ENCODE measurements at regions not wholly inside any gene's neighbourhood (a gene's known extent, or its start where the extent isn't known, plus 50 kb on each side); places are given as distances from the start of the nearest gene placed in this dataset.

DNA sequence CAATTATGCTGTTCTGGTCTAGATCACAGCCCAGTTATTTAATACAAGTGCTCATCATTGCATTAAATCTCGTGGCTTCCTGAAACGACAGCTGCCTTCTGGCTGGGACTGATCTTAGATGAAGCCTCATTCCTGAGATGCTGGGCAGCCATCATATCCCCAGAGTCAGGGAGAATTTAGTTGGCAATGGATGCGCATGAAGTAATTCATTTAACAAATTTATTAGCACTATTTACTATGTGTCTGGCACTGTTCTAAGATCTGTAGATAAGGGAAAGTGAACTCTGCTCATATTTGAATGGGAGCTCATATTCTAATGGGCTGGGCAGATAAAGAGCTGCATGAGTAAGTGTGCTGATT lies 244.7 kb downstream of the KCNS3 start:
- no peak for DNase-seq

DNA sequence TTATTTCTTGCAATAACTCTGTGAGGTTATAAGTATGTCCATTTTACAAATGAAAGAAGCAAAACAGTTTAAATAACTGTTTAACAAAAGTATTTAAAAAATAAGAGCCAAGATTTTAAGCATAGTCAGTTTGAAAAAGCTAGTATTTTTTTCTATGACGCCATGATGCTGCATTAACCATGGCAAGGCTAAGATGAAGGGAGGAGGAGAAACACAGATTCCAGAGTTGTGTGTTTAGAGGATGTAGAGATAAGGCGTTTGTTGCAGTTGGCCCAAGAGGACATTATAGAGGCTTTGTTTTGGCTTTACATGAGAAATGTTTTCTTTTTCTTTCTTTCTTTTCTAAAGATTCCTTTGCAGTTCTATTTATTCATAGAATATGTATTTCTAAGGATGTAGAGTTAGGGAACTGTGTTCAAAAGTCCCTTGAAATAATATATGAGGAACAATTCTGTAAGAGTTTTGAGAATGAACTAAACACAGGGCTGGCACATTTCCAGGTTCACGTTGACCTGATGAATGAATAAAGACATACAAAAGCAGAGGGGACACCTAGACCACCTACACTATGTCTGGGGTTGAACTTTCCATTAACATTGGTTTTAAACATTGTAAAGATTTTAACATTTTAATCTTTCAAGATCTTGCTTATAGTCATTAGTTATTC lies 244.2 kb downstream of the KCNS3 start:
- DNase-seq = no peak

DNA sequence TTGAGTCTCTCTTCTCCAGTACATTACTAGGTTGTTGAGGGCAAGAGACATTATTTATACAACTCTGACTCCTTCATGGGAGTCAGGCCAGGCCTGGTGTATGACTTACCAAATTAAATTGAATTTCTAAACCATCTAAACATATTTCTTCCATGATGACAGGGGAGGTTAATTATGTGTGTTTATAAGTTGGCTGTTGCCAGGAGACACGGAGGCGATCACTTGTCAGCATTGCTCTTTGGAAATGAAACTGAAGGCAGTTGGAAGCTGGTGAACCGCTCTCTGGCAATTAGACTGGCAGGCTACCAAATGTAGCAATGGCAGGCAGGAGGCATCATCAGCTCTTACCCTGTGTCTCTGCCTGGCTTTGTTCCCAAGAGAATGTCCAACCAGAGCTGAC lies 241.4 kb downstream of the KCNS3 start:
- no peak for DNase-seq

DNA sequence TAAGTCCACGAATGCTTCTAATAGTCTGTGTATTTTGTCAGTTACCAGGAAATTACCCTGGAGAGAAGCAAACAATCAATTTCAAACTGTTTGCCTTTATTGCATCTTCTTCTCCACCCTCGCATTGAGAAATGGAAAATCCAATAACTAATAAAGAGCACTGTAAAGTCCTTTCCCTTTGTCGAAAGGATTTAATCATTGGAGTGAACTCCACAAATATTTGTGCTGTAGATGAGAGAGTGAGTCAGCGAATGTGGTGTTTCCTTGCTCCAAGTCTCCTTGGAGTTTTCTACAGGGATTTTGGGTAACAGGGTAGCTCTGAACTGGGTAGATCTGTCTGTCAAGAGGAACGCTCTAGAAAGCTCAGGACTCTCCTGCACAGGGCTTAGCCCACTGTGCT lies 240.2 kb downstream of the KCNS3 start:
- no peak for DNase-seq

DNA sequence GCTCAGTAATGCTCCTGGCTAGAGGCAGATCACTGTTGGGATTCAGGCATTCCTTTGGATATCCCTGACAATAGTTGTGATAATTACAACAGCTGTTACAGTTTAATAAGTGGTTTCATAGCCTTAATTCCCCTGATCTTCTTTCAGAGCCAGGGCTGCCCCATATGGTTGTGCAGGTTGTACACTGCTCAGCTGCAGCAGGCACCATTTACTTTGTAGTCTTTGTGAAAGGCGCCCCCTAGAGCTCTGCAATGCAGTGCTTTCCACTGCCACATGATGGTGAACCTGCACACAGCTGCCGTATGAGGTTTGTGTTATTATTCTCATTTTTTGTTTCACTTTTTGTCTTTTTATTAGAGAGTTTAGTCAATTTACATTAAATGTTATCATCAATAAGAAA lies 239.1 kb downstream of the KCNS3 start:
- no peak for DNase-seq

DNA sequence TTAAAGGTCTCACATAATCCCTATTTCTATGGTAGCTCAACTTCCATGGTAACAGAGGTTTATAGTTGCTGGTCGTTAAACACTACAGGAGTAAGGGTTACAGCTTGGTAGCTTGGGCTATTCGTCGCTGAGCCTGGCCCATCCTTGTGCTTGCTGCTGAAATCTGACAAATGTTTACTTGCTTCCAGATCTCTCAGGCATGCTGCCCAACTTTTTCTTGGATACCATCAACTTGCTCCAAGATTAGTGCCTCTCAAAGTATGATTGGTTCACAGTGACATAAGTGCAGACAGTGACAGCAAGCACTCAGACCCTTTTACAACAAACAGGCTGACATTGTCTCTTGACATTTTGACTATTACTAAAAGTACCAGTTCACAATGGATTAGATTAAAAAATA lies 231.8 kb downstream of the KCNS3 start:
- DNase-seq = no peak

DNA sequence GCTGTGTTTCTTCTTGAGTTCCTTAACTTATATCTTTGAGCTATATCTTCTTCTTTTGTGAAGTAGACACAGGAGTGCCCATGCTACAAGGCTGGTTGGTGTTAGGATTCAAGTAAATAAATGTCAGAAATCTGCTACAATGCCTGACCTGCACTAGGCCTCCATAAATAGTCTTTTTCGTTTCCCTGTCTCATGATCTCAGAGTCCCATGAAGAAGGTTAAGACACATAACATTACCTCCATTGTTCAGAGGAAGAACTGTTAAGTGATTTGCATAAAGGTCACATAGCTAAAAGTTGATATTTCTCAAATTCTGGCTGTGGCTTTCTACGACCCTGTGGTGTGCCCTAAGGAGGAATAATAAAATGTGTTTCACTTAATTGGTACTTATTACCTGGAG lies 228.4 kb downstream of the KCNS3 start:
- no peak for DNase-seq

DNA sequence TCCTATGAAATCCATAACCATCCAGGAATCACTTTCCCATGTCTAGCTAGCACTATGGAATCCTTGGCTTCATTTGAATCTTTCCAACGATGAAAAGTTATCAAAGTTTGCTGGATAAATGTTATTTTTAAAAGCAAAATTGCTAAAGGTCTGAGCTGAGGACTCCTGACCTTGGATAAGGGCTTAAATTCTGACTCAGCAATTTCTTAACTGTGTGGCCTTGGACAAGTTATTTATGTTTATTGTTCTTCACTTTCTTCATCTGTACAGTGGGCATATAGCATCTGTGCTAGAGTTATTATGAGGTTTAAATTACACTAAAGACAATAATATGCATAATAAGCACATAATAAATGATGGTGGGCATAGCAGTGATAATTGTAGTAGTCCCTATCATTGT lies 227.5 kb downstream of the KCNS3 start:
- DNase-seq = no peak

DNA sequence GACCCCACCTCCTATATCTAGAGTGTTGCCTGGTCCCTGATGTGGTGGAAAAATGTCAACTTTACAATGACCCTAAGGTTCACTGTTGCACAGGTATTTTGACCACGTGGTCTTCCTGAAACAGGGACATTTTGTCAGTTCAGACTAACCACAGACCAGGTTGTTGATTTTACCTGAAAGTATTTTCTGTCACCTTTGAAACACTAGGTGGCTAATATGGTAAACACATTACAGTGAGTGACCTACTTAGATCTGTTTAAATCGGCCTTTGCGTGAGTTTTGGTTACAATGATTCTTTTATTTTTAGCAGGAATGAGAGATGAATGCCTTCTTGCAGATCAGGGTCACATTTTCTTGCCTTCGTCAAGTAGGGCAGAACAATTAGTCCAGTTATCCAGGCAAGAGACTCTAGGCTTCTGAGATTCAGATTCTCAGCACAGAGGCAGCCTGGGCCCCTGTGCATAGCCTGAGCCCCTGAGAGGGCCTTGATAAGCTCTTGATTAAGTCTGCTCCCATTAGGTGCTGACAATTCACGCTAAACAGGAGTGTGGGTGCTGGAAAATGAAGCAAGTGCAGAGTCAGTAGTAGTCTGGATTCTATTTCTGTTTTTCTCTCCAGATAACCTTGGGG lies 226.2 kb downstream of the KCNS3 start:
- DNase-seq = no peak

DNA sequence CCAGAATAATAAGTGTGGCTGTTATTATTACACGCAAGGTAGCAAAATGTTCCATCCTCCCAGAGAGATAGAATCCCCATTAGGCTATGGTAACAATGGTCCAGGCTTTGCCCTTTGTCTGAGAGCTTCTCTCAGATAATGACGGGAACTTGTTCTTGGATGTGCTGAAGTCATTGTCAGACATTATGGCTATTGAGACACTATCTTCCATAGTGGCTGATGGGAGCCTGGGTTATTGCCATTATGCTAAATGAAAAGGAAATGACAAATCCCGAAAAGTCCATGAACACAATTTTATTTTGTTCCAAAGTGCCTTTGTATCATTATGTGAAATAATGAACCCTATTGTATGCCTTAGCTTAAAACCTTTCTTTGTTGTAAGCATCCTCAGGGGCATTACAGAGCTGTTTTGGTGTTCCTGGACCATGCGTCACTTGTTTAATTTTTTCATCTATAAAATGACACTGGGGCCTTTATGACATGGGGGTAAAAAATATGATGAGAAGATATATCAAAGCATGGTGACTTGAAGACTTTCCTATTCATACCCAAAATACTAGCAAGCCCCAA lies 218.5 kb downstream of the KCNS3 start:
- no peak for DNase-seq

DNA sequence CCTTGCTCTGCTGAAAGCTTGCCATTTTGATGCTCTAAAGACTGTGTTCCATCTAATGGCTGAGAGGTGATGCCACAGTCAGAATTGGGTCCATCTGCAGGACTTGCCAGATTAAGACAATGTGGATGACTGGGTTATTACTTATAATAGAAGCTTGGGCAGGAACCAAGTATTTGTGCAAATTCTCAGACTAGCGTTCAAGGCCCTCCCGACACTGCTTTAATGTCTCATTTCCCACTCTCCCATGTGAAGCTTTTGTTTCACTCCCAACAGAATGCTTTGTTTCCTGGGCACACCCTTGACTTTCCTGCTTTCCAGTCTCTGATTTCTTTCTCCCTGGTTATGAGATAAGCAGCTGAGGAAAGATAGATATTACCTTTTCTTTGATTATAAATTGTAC lies 215.8 kb downstream of the KCNS3 start:
- no peak for DNase-seq

DNA sequence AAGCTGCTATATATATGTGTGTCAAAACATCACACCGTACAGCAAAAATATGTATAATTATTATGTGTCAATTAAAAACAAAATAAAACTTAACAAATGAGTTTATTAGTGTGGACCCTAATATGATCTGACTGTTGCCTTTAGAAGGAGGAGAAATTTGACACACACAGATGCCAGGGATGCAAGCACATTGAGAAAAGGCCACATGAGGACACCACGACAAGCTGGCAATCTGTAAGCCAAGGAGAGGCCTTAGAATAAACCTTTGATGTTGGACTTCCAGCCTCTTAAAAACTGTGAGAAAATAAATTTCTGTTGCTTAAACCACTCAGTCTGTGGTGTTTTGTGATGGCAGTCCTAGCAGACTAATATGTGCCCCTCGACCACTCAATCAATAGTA lies 214.7 kb downstream of the KCNS3 start:
- no peak for DNase-seq

DNA sequence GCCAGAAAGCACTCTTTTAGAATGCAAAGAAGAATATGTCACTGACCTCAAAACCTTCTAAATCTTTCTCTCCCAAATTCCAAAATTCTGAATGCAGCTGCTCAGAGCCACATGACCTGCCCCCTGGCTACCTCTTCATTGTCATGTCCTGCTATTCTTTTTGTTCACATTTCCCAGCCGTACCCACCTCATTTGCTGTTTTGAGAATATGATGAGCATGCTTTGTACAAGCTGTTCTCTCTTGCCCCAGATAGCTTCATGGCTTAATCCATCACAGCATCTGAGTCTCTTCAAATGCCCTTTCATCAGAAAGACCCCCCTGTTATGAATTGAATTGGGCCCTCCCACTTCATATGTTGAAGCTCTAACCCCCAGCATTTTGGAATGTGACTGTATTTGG lies 214.3 kb downstream of the KCNS3 start:
- DNase-seq = no peak

DNA sequence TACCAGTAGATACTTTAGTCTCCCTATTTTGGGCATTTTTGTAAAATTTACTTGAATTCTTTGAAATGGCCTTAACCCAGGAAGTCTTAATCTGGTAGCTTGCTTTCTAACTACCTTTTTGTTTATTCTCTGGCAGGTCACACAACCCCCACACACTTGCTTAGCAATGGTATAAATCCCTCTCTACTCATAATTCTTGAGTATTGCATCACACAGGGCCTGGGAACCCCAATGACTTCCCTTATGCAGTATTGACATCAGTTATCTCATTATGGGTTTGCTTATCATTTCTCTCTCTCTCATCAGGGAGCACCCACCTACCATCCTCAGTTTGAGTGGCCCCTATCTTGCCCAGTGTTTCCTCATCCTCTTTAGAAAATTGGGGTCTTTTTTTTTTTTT lies 207.1 kb downstream of the KCNS3 start:
- no peak for DNase-seq

DNA sequence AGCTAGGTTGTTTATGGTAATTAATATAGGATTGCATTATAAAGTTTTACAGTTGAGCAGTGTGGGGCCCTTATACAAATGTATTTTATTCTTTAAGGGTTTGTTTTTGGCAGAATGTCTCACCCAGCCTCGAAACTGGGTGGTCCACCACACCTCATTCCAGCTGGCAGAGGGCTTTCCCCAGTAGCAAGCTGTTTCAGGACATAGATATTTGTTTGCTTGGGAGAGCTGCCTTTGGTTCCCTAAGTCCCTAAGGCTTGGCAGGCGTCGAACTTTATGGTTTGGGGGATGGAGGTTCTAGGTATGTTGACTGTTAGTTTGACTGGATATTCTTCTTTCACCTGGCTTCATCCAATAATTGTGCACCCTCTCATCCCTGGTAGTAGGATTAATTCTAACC lies 205.9 kb downstream of the KCNS3 start:
- DNase-seq = no peak

DNA sequence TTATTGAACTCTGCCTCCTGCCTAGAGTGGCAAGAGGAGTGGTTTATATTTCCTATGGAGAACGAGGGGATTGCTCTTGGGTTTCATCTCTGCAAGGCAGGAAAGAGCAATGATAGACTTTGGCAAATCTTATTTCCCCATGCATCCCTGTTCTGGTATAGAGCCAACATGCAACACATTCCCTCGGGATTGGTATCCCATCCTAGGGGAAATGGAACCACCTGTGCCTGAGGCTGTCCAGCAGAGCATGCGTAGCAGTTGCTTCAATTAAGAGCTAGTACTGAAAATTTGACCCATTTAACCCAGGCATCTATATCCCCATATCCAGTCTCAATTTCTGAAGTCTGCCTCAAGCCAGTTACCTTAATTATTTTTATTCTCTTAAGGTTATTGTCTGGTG lies 205.3 kb downstream of the KCNS3 start:
- no peak for DNase-seq

DNA sequence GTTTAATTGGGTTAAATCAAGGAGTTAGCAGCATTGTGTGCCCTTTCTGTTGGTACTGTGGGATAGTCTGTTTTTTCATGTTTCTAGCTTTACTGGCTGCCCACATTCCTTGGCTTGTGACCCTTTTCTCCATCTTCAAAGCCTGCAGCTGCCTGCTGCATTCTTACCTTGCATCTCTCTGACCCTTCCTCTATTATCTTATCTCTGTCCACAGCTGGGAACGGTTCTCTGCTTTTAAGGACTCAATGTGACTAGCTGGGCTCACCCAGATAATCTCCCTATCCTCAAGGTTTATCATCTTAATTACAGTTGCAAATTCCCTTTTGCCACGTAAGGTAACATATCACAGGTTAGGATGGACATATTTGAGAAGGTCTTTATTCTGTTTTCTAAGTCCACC lies 199.7 kb downstream of the KCNS3 start:
- no peak for DNase-seq

DNA sequence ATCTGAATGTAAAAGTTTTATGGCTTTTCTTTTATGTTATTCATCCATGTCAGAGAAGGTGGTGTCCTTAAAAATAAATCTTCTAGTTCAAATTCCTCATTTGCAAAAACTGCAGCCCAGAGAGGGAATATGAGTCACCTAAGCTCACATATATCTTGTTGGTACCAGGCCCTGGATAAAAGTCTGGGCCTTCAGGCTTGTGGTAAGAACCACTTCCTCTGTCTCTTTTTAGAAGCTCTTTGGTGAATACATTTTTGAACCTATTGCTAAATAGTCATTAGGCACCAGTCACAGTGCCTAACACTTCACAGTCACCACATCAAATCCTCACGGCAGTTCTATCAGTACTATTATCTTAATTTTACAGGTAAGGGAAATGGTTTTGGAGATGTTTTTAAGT lies 199.2 kb downstream of the KCNS3 start:
- DNase-seq = no peak

DNA sequence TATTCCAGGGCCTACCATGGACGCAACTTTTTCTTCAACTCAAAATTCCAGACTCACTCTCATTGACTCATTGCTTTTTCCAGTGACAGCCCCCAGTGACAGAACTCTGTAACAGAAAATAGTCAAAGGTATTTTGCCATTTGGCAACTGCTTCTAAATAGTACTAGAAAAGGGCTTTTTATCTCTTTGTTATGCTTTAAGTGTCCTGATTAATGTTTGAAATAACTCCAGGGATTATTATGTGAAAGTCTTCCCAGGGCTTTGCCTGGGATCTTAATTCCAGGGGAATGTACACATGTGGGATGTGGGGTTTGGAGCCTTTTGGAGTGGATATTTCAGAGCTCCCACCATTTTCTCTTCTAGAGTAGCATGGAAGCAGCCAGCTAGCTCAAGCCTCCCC lies 198.8 kb downstream of the KCNS3 start:
- DNase-seq = no peak

DNA sequence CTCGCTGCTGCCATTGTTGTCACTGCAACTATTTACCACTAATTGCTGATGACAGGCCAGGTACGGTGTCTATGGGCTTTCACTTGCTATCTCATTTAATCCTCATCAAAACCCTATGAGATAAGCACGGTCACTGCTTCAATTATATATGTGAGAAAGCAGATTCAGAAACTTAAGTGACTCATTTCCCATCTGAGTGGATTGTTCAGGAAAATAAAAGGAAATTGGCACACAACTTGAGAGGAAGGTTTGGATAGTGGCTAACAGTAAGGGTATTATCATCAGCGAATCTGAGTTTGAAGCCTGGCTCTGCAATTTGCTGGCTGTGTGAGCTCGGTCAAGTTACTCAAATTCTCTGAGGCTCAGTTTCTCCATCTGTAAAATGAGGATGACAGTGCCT lies 196.0 kb downstream of the KCNS3 start:
- DNase-seq = no peak

DNA sequence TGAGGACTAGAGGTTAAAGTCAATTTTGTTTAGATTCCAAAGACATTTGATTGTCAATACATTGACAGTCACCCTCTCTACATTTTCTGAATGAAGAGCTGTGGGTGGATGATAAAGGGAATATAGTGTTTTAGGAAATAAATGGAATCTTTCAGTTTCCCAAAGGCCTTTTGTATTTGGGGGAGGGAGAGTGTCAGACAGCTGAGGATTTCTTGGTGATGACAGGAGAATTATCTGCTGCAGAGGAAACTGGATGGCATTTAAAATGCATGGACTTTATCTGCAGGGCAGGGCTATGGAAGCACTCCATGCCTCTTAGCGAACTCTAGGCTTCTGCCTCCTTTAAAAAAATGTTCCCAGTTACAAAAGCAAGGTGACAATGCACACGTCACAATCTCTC lies 195.1 kb downstream of the KCNS3 start:
- no peak for DNase-seq

DNA sequence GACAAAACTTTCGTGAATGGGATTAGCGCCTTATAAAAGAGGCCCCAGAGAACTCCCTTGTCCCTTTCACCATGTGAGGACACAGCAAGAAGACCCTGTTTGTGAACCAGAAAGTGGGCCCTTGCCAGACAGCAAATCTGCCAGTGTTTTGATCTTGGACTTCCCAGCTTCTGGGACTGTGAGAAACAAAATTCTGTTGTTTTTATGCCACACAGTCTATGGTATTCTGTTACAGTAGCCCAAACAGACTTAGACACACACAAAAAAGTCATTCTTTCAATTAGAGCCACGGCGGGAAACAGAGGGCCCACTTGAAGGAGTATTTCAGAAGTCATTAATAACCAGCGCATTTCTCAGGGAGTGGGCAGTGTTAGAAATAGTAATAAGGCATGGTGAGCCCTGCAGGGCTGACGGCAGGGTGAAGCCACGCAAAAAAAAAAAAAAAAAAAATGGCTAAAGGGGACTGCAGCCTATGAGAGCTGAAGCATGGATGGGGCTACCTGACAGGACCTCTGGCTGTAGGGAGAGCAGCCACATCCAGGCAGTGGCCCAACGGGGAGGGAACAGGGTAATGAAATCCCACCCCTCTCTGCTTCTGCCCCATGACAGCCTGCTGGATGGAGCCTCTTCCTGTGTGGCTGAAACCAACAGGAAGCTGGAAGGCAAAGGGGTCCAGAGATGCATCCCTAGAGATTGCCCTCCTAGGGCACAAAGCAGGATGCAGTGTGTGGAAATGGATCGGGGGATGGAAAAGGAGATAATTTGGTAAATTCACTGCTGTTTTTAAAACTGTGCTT lies 189.3 kb downstream of the KCNS3 start:
- no peak for DNase-seq

DNA sequence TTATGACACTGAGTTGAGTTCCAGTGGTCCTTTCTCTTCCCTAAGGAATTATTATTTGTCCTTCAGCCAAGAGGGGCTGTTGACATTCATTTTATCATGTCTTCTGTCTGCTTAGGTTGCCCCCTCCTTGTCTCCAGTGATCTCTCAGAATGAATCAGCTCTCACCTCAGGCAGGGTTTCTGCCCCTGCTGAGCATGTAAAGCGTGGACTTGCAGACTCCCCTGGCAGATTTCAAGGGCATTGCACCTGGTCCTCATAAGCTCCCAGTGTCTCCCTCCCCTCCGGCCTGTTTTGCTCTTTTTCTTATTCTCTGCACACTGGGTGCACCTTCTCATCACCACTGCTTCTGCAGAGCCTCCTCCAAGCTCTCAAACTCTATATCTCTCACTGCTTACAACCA lies 188.4 kb downstream of the KCNS3 start:
- DNase-seq = no peak

DNA sequence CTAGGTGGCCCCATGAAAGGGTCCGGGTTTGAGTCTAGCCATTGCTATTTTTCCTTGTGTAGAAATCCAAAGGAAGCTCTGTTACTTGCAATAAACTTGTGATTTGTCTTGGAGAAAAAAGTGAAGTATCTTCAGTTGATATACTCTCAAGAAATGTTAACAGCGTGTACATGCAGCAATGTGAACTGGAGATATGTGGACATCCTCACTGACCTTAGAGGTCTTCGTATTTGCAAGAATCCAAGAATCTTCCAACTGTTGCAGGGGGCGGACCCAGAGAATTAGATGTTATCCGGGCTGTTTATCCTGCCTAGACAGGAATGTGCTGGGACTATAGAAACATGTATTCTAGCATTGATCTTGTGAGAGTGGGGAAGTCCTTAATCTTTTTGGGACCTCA lies 187.6 kb downstream of the KCNS3 start:
- no peak for DNase-seq

Data from NCI-H2081 treated with DMSO at 0.1 percent for 48 hours (cell line).